ENCODE measurements at regions not wholly inside any gene's neighbourhood (a gene's known extent, or its start where the extent isn't known, plus 50 kb on each side); places are given as distances from the start of the nearest gene placed in this dataset.

GRCh38 chr21:38556390-38556789 is 58.1 kb upstream of the ERG start:
- no peak for DNase-seq

DNA sequence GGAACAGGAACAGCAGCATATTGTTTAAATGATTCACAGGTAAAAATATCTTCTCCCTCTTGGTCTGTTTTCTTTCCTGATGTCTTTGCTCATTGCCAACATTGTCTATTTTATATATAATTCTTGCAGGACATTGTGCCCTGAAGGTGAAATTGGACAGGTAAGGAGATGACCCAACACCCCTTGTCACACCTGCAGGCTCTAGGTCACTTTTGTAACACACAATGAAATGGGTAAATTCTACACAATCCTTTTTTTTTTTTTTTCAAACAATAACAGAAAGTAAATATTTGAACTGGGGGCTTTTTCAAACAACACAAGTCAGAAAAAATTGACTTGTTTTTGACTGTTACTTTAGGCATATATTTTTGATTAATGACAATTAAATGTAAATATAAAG is 62.9 kb upstream of the ERG start:
- no peak for DNase-seq

DNA sequence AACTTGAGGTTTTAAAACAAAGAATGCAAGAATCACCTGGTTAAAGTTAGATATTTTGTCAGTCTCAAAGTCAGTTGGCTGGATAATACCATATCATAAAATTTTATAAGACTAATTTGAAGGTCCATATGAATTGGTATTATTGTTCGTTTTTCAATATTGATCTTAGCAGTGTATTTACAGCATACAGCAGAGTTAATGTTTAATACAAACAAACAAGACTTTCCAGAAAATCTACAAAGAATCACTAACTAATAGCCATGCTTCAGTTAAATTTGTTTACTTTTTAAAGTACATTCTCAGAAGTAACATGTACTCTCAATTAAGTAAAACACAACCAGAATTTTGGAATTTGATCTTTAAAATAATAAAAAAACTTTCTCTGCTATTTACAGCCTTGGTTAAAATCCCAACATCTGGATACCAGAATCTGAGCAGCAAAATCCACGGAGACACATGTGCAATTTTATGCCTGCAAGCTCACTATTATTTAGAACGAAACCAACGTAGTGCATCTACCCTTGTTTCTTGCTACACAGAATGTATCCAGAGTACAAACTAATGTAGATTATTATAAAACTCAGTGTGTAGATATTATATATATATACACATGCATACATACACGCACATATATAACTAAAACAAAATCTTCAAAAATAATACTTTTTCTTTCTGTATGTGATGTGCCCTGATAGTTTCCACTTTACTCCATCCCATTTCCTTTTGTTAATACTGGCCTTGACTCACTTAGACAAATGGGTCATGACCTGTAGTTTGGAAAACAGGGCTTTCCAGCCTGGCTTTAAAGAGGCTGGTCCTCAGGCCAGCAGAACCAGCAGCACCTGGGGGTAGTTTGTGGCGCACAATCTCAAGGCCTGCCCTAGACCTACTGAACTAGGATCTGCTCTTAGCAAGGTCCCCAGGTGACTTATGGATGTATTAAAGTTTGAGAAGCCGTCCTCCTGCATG is 63.6 kb upstream of the ERG start:
- no peak for DNase-seq

DNA sequence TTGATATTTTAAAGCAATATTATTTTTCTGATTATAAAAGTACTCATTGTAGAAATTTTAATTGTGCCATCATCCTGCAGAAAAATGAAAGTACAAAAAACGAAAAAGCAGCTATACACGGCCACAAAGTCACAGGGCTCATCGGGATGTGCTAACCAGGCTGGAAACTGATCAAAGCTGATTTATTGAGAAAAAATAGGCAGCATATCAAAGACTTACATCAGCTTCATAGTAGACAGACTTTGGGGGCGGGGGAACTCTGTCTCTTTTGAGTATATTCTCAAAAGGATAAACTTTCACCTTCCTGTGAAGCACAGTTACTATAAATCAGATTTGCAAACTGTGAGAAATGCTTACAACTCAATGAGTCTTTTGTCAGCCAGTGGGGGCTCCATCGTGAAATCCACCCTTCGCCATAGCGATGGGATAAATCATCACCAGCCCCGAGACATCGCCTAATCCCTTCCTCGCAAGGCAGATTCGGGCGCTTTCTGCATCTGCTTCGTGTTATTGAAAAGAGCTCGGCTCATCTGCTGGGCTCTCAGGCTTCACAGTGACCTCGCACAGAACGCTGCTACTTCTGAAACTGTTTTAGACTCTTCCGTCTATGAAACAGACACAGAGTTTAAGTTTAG is 69.2 kb upstream of the ERG start:
- DNase-seq: no peak

- DNase-seq: no peak
These were observed 69.7 kb upstream of the ERG start for GRCh38 chr21:38567970-38568360.

DNA sequence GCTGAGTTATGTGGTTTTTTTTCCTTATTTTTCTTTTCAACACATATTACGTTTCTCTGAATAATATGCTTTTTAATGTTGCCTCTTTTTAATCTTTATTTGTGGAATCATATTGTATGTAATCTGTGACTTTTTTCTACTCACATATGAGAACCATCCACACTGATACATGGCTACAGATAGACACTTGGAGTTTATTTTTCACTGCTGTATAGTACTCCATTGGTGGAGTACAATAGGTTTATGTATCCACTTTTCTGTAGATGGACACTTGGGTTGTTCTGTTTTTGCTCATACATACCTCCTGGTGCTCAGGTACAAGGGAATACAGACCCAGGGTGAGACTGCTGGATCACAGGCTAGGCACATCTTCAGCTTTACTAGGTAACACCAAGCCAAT is 71.5 kb upstream of the ERG start:
- no peak for DNase-seq

- no peak for DNase-seq
These were observed 72.3 kb upstream of the ERG start for GRCh38 chr21:38570596-38570995.

GRCh38 chr21:38574895-38575575 is 76.8 kb upstream of the ERG start:
- DNase-seq: no peak

DNA sequence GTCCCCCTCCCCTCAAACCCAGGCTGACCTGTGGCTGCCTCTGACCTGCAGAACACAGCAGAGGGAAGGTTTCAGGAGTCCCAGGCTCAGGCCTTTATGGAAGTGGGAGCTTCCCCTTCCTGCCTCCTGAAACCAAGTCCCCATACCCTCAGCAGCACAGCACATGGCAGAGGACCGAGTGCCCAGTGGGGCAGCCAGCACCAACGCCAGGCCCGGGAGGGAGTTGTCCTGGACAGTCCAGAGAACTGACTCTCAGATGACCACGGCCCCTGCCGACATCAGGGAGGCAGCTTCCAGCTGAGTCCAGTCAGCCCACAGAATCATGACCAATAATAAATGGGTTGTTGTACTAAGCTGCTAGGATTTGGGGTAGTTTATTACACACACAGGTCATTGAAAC is 79.6 kb upstream of the ERG start:
- DNase-seq: no peak

DNA sequence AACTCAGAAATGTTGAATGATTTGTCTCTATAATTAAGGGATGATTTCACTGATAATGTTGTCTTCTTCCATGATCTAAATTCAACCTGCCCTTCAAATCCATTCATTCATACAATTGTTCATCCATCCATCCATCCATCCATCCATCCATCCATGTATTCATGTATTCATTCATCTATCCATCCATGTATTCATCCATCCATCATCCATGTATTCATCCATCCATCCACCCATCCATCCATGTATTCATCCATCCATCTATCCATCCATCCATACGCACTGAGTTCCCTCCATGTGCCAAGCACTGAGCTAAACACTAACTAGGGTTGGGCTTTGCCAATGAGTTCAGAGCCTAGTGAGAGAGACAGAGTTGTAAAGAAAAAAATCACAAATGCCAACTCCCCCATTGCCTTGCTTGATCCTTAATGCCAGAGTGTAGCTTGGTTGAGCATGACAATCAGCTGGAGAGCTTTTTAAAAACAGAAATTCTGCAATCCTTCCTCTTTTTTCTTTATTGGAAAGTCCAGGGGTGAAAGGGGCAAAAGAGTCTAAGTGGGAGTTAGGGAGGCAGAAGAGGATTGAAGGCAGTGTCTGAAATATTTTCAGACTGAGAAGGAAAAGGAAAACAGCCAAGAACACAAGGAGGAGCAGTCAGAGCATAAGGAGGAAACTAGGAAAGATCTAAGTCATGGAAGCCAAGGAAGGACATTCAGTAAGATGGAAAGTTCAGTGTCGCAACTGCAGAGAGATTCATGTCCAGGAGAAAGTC is 92.4 kb upstream of the ERG start:
- DNase-seq: no peak

GRCh38 chr21:38591218-38591537 is 92.9 kb upstream of the ERG start:
- peak; percentile 26 for DNase-seq

- DNase-seq: no peak
These were observed 98.2 kb upstream of the ERG start for GRCh38 chr21:38596264-38597042.

GRCh38 chr21:38597421-38597820 is 99.1 kb upstream of the ERG start:
- no peak for DNase-seq

DNA sequence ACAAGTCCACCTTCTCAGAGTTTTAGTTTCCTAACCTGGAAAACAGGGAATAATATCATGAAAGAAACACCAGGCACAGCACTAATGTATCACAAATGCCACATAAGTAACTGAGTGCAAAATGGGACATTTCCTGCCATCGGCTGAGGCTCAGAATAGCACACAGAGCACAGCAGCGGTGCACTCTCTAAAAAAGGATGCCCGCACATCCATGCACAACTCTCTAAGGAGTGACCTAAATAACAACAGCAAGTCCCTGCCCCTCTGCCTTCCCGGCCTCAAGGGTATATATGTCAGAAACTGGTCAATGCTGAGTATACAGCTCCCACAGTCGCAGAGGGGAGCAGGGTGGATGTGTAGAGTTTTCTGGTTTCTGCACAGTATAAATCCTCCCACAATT is 100.1 kb upstream of the ERG start:
- DNase-seq: no peak

- no peak for DNase-seq
These were observed 101.2 kb upstream of the ERG start for GRCh38 chr21:38599381-38599975.

GRCh38 chr21:38600106-38600505 is 101.8 kb upstream of the ERG start:
- DNase-seq: no peak

- DNase-seq: no peak
These were observed 107.0 kb upstream of the ERG start for GRCh38 chr21:38605236-38605635.

GRCh38 chr21:38609580-38609979 is 111.3 kb upstream of the ERG start:
- no peak for DNase-seq

- peak; percentile 83 for DNase-seq
These were observed 112.5 kb upstream of the ERG start for GRCh38 chr21:38610623-38611251.

DNA sequence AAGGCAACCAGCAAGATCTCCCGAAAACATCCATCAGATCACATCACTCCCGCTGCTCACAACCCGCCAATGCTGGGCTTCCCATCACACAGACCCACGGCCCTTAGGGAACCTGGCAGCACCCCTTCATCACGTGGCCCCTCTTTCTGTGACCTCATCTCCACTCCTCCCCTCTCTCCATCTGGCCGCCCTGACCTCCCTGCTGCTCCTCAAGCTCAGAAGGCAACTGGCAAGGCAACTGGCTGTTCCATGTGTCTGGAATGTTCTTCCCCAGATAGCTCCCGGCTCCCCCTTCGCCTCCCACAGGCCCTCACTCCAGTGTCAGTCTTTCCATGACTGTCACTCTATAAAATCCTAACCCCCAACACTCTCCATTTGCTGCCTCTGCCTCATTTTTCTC is 113.0 kb upstream of the ERG start:
- no peak for DNase-seq

GRCh38 chr21:38613686-38614085 is 115.4 kb upstream of the ERG start:
- DNase-seq: no peak

GRCh38 chr21:38614558-38614957 is 116.3 kb upstream of the ERG start:
- no peak for DNase-seq

All from MV-4-11 (cell line).